ENCODE measurements at regions not wholly inside any gene's neighbourhood (a gene's known extent, or its start where the extent isn't known, plus 50 kb on each side); places are given as distances from the start of the nearest gene placed in this dataset.

DNA sequence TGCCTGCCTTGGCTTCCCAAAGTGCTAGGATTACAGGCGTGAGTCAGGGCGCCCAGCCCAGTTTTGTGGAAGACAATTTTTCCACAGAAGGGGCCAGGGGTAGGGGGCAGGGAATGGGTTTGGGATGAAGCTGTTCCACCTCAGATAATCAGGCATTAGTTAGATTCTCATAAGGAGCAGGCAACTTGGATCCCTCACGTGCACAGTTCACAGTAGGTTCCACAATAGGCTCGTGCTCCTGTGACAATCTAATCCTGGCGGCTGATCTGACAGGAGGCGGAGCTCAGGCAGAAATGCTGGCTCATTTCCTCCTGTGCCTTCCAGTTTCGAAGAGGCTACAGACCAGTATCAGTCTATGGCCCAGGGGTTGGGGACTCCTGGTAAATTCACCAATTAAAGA, 491.6 kb upstream of the AADAT start:
- H3K9ac ChIP-seq (ENCODE audit: low read length): no peak overlapping the region
- no peaks in the 10 kb centered on the region for H3K9me3 ChIP-seq (ENCODE audit: low read length)
- H2AFZ ChIP-seq (ENCODE audit: low read depth, low read length): no peak overlapping the region
- TF ChIP-seq, protein P1, sequence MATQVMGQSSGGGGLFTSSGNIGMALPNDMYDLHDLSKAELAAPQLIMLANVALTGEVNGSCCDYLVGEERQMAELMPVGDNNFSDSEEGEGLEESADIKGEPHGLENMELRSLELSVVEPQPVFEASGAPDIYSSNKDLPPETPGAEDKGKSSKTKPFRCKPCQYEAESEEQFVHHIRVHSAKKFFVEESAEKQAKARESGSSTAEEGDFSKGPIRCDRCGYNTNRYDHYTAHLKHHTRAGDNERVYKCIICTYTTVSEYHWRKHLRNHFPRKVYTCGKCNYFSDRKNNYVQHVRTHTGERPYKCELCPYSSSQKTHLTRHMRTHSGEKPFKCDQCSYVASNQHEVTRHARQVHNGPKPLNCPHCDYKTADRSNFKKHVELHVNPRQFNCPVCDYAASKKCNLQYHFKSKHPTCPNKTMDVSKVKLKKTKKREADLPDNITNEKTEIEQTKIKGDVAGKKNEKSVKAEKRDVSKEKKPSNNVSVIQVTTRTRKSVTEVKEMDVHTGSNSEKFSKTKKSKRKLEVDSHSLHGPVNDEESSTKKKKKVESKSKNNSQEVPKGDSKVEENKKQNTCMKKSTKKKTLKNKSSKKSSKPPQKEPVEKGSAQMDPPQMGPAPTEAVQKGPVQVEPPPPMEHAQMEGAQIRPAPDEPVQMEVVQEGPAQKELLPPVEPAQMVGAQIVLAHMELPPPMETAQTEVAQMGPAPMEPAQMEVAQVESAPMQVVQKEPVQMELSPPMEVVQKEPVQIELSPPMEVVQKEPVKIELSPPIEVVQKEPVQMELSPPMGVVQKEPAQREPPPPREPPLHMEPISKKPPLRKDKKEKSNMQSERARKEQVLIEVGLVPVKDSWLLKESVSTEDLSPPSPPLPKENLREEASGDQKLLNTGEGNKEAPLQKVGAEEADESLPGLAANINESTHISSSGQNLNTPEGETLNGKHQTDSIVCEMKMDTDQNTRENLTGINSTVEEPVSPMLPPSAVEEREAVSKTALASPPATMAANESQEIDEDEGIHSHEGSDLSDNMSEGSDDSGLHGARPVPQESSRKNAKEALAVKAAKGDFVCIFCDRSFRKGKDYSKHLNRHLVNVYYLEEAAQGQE (IDR thresholded peaks at IDR 0.05; ENCODE audit: borderline replicate concordance): no peak
- no peak for TF ChIP-seq RAD21 (conservative IDR thresholded peaks at IDR 0.05)
- no peak for TF ChIP-seq EZH2 (IDR thresholded peaks at IDR 0.05; ENCODE audit: borderline replicate concordance, insufficient read depth, low read length, poor library complexity, severe bottlenecking)
- no peak for TF ChIP-seq POLR2AphosphoS5 (IDR thresholded peaks at IDR 0.05)
- TF ChIP-seq, protein P2, sequence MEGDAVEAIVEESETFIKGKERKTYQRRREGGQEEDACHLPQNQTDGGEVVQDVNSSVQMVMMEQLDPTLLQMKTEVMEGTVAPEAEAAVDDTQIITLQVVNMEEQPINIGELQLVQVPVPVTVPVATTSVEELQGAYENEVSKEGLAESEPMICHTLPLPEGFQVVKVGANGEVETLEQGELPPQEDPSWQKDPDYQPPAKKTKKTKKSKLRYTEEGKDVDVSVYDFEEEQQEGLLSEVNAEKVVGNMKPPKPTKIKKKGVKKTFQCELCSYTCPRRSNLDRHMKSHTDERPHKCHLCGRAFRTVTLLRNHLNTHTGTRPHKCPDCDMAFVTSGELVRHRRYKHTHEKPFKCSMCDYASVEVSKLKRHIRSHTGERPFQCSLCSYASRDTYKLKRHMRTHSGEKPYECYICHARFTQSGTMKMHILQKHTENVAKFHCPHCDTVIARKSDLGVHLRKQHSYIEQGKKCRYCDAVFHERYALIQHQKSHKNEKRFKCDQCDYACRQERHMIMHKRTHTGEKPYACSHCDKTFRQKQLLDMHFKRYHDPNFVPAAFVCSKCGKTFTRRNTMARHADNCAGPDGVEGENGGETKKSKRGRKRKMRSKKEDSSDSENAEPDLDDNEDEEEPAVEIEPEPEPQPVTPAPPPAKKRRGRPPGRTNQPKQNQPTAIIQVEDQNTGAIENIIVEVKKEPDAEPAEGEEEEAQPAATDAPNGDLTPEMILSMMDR (IDR thresholded peaks at IDR 0.05; ENCODE audit: poor library complexity, severe bottlenecking): no peak
- no peak for TF ChIP-seq TAF1 (IDR thresholded peaks at IDR 0.05; ENCODE audit: low read depth)
- TF ChIP-seq MXI1 (conservative IDR thresholded peaks at IDR 0.05; ENCODE audit: poor library complexity, severe bottlenecking): no peak
- TF ChIP-seq EP300 (conservative IDR thresholded peaks at IDR 0.05; ENCODE audit: poor library complexity, severe bottlenecking): no peak
- no peak for TF ChIP-seq SMC3 (conservative IDR thresholded peaks at IDR 0.05; ENCODE audit: poor library complexity)
- no peak overlapping the region for H3K4me3 ChIP-seq (ENCODE audit: low read length)
- H3F3A ChIP-seq (ENCODE audit: insufficient read depth, low read length, poor library complexity, severe bottlenecking): no peaks in the 10 kb centered on the region
- no peaks in the 10 kb centered on the region for H4K20me1 ChIP-seq (ENCODE audit: insufficient read depth)
- no peaks in the 10 kb centered on the region for H3K9me2 ChIP-seq (ENCODE audit: insufficient read depth, low read length)
- no peaks in the 10 kb centered on the region for H3K79me2 ChIP-seq (replicated peaks; ENCODE audit: insufficient read depth, low read length)
- H3K36me3 ChIP-seq (ENCODE audit: insufficient read depth, low read length): no peaks in the 10 kb centered on the region
- no peaks in the 10 kb centered on the region for H3K27me3 ChIP-seq (ENCODE audit: insufficient read depth, low read depth, low read length)
- no peak overlapping the region for H3K27ac ChIP-seq (ENCODE audit: low read length)
- H3K4me2 ChIP-seq (ENCODE audit: low read length): no peak overlapping the region

DNA sequence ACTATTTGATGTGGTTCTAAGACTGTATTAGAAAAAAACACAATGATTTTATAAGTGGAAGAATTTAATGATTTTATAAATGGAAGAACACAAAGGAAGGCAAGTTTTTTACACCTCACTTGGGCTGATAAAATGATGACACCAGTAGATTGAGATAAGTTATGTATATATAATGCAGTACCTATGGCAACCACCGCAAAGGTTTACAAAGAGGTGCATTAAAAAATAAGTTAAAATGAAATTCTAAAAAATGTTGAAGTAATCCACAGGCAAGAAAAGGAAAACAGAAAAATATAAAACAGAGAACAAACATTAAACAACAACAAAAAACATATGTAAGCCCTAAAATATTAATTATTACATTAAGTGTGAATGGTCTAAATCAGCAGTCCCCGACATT, 490.9 kb upstream of the AADAT start:
- H3K79me2 ChIP-seq (replicated peaks; ENCODE audit: insufficient read depth, low read length): no peaks in the 10 kb centered on the region
- H3K9me2 ChIP-seq (ENCODE audit: insufficient read depth, low read length): no peaks in the 10 kb centered on the region
- no peaks in the 10 kb centered on the region for H3K9me3 ChIP-seq (ENCODE audit: low read length)
- TF ChIP-seq EZH2 (IDR thresholded peaks at IDR 0.05; ENCODE audit: borderline replicate concordance, insufficient read depth, low read length, poor library complexity, severe bottlenecking) (no peak), RAD21 (conservative IDR thresholded peaks at IDR 0.05) (no peak), SMC3 (conservative IDR thresholded peaks at IDR 0.05; ENCODE audit: poor library complexity) (no peak), MXI1 (conservative IDR thresholded peaks at IDR 0.05; ENCODE audit: poor library complexity, severe bottlenecking) (no peak), TAF1 (IDR thresholded peaks at IDR 0.05; ENCODE audit: low read depth) (no peak), EP300 (conservative IDR thresholded peaks at IDR 0.05; ENCODE audit: poor library complexity, severe bottlenecking) (no peak), POLR2AphosphoS5 (IDR thresholded peaks at IDR 0.05) (no peak)
- TF ChIP-seq, protein P1 (IDR thresholded peaks at IDR 0.05; ENCODE audit: borderline replicate concordance): no peak
- TF ChIP-seq, protein P2 (IDR thresholded peaks at IDR 0.05; ENCODE audit: poor library complexity, severe bottlenecking): no peak
- H3K4me2 ChIP-seq (ENCODE audit: low read length): no peak overlapping the region
- H2AFZ ChIP-seq (ENCODE audit: low read depth, low read length): no peak overlapping the region
- H3K9ac ChIP-seq (ENCODE audit: low read length): no peak overlapping the region
- no peaks in the 10 kb centered on the region for H4K20me1 ChIP-seq (ENCODE audit: insufficient read depth)
- no peaks in the 10 kb centered on the region for H3K27me3 ChIP-seq (ENCODE audit: insufficient read depth, low read depth, low read length)
- H3K36me3 ChIP-seq (ENCODE audit: insufficient read depth, low read length): no peaks in the 10 kb centered on the region
- no peak overlapping the region for H3K27ac ChIP-seq (ENCODE audit: low read length)
- no peaks in the 10 kb centered on the region for H3F3A ChIP-seq (ENCODE audit: insufficient read depth, low read length, poor library complexity, severe bottlenecking)
- no peak overlapping the region for H3K4me3 ChIP-seq (ENCODE audit: low read length)
